ENCODE measurements at regions not wholly inside any gene's neighbourhood (a gene's known extent, or its start where the extent isn't known, plus 50 kb on each side); places are given as distances from the start of the nearest gene placed in this dataset.
"Not testable (repeated sequence)": the region's sequence is repeated elsewhere in the genome, so short reads cannot be mapped to it uniquely, and the experiment has no call there.

DNA sequence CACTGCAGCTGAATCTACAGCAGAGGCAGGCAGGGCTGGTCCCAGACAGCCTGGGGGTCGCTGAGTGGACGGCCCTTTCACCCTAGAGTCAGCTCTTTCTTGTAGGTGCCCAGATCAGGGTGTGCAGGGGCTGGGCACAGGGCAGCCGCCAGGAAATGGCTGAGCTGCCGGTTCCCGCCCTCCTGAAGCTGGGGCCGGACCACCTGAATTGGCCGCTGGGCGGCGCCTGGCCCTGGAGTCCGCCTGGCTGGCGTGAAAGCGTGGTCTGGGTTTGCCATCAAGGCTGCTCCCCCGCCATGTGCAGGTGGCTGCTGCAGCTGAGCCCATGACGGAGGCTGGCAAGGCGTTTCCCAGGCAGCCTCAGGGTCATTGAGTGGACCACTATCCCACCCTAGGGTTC is 85.7 kb downstream of the POTEM start:
- not testable (repeated sequence) for H3K4me1 Mint-ChIP-seq; DNase-seq; H3K27ac Mint-ChIP-seq; H3K27me3 Mint-ChIP-seq; H3K27me3 ChIP-seq (ENCODE audit: control insufficient read depth, insufficient read depth, low read length); H3K27ac ChIP-seq (ENCODE audit: insufficient read depth, low read length, poor library complexity, severe bottlenecking); H3K4me3 Mint-ChIP-seq; H3K9me3 ChIP-seq (ENCODE audit: control insufficient read depth in 2 of 2, low read length in 2 of 2); H3K4me3 ChIP-seq (ENCODE audit: low read depth, low read length); H3K36me3 Mint-ChIP-seq; ATAC-seq (ENCODE audit: low read depth in 2 of 2); H3K9me3 Mint-ChIP-seq; H3K36me3 ChIP-seq (ENCODE audit: control insufficient read depth, insufficient read depth, low read length); H3K4me1 ChIP-seq (ENCODE audit: control insufficient read depth, insufficient read depth, low read length, poor library complexity, severe bottlenecking)

DNA sequence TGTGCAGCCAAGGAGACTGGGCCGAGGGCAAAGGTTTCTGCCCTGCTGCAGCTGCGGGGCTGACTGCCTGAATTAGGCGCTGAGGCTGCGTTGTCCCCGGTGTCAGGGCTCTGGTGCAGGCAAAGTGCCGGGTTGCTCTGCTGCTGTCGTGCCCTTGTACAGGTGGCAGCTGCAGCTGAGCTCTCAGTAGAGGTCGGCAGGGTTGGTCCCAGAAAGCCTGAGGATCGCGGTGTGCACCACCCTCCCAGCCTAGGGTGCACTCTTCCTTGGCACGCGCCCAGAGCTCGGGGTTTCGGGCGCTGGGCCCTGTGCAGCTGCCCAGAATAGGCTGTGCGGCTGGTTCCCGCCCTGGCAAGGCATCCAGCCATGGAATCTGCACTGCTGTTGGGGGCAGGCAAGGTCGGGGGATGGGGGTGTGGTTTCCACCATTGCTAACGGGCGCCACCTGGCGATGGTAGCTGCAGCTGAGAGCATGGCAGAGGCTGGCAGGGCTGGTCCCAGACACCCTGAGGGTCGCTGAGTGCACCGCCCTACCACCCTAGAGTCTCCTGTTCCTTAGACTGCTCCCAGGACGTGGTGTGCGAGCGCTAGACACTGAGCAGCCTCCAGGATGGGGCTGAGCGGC is 86.3 kb downstream of the POTEM start:
- H3K36me3 Mint-ChIP-seq; H3K27ac ChIP-seq (ENCODE audit: insufficient read depth, low read length, poor library complexity, severe bottlenecking); H3K27me3 ChIP-seq (ENCODE audit: control insufficient read depth, insufficient read depth, low read length); DNase-seq; H3K4me3 Mint-ChIP-seq; H3K27ac Mint-ChIP-seq; H3K4me3 ChIP-seq (ENCODE audit: low read depth, low read length); H3K9me3 ChIP-seq (ENCODE audit: control insufficient read depth in 2 of 2, low read length in 2 of 2); H3K4me1 ChIP-seq (ENCODE audit: control insufficient read depth, insufficient read depth, low read length, poor library complexity, severe bottlenecking); H3K27me3 Mint-ChIP-seq; H3K4me1 Mint-ChIP-seq; H3K36me3 ChIP-seq (ENCODE audit: control insufficient read depth, insufficient read depth, low read length); H3K9me3 Mint-ChIP-seq: not testable (repeated sequence)
- ATAC-seq (ENCODE audit: low read depth in 2 of 2), result peak in 1 of 2 donors; percentile 40

DNA sequence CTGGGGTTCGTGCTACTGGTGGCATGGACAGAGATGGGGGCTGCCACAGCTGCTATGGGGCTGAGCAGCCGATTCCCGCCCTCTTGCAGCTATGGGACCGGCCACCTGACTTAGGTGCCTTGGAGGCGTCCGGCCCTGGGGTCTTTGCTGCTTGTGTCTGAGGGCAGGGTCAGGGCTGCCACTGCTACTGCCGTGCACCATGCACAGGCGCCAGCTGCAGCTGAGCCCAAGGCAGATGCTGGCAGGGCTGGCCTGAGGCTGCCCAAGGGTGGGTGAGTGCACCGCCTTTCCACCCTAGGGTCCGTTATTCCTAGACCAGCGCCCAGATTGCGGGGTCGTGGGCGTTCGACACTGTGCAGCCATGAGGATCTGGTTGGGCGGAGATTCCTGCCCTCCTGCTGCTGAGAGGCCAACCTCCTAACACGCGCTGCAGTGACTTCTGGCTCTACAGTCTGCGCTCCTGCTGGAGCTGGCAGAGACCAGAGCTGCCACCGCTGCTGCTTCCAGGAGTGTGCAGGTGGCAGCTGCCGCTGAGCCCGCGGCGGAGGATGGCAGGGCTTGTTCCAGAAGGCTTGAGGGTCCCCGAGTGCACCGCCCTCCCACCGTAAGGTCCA is 87.0 kb downstream of the POTEM start:
- DNase-seq; ATAC-seq (ENCODE audit: low read depth in 2 of 2); H3K36me3 ChIP-seq (ENCODE audit: control insufficient read depth, insufficient read depth, low read length); H3K4me3 Mint-ChIP-seq; H3K27ac ChIP-seq (ENCODE audit: insufficient read depth, low read length, poor library complexity, severe bottlenecking); H3K27ac Mint-ChIP-seq; H3K27me3 Mint-ChIP-seq; H3K36me3 Mint-ChIP-seq; H3K9me3 ChIP-seq (ENCODE audit: control insufficient read depth in 2 of 2, low read length in 2 of 2); H3K4me3 ChIP-seq (ENCODE audit: low read depth, low read length); H3K27me3 ChIP-seq (ENCODE audit: control insufficient read depth, insufficient read depth, low read length); H3K4me1 Mint-ChIP-seq; H3K4me1 ChIP-seq (ENCODE audit: control insufficient read depth, insufficient read depth, low read length, poor library complexity, severe bottlenecking); H3K9me3 Mint-ChIP-seq: not testable (repeated sequence)

DNA sequence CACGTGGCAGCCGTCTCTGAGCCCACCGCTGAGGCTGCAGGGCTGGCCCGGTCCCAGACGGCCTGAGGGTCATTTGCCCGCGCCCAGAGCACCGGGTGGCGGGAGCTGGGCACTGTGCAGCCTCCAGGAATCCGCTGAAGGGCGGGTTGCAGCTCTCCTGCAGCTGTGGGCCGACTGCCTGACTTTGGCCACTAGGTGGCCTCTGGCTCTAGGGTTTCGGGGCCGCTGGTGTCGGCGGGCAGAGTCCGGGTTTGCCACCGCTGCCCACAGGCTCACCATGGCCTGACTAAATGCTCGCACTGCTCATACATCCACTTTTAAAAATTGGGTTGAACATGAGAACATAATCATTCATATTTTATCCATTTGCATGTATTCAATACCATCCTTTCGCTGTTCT is 87.7 kb downstream of the POTEM start:
- not testable (repeated sequence) for ATAC-seq (ENCODE audit: low read depth in 2 of 2); H3K36me3 ChIP-seq (ENCODE audit: control insufficient read depth, insufficient read depth, low read length); H3K4me1 ChIP-seq (ENCODE audit: control insufficient read depth, insufficient read depth, low read length, poor library complexity, severe bottlenecking); H3K4me3 Mint-ChIP-seq; H3K27ac ChIP-seq (ENCODE audit: insufficient read depth, low read length, poor library complexity, severe bottlenecking); DNase-seq; H3K4me1 Mint-ChIP-seq; H3K27ac Mint-ChIP-seq; H3K9me3 Mint-ChIP-seq; H3K36me3 Mint-ChIP-seq; H3K9me3 ChIP-seq (ENCODE audit: control insufficient read depth in 2 of 2, low read length in 2 of 2); H3K4me3 ChIP-seq (ENCODE audit: low read depth, low read length); H3K27me3 ChIP-seq (ENCODE audit: control insufficient read depth, insufficient read depth, low read length); H3K27me3 Mint-ChIP-seq

DNA sequence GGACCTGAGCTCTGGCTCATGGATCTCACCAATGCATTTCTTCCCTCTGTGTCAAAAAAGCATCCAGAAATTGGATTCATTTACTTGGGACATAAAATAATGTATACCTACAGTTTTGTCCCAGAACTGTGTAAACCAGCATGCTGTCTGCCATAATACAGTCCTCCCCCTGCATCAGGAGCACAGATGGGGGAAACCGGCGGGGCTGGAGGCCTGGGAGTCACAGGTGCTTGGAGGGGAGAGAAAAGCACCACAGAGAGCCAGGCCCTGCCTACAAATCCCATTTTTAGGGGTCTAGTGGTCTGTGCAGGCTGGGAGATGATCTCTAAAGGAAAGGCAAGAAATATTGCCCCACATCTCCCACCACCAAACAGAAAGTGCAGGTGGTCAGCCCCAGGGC is 91.8 kb downstream of the POTEM start:
- not testable (repeated sequence) for H3K4me3 ChIP-seq (ENCODE audit: low read depth, low read length); H3K27me3 Mint-ChIP-seq; H3K27ac ChIP-seq (ENCODE audit: insufficient read depth, low read length, poor library complexity, severe bottlenecking); H3K27ac Mint-ChIP-seq; H3K9me3 Mint-ChIP-seq; H3K4me1 ChIP-seq (ENCODE audit: control insufficient read depth, insufficient read depth, low read length, poor library complexity, severe bottlenecking); H3K27me3 ChIP-seq (ENCODE audit: control insufficient read depth, insufficient read depth, low read length); H3K4me3 Mint-ChIP-seq; ATAC-seq (ENCODE audit: low read depth in 2 of 2); H3K9me3 ChIP-seq (ENCODE audit: control insufficient read depth in 2 of 2, low read length in 2 of 2); DNase-seq; H3K4me1 Mint-ChIP-seq; H3K36me3 Mint-ChIP-seq; H3K36me3 ChIP-seq (ENCODE audit: control insufficient read depth, insufficient read depth, low read length)

DNA sequence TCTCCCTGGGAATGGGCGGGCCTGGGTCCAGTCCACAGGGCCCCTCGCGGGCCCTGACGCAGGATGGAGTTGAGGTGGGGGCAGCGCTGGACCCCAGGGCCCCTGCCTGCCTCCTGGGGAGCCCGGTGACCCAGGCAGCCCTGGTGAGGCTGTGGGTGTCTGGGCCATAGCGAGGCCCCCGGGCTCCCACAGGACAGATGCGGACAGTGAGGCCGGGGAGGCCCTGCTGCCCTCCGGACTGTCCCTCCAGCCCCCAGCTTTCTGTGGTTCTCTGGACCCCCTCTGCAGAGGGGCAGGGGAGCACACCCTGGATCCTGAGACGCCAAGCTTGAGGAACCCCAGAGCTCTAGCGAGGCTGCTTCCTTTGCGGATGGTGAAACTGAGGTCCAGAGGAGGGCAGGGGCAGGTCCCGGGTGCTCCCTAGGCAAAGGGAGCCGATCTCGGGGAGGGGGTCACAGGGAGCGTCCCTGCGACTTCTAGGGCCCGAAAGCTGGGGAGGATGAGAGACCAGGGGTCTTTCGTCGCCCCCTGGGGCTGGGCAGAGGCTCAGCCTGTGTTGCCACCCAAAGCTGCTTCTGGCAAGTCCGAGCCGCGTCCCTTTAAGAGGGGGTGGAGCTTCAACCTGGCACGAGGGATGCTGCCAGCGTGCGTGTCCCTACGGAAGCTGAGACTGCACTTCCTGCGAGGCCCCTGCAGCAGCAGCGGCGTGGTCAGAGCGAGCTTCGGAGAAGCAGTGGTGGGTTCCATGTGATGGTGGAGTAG is 94.6 kb downstream of the POTEM start:
- not testable (repeated sequence) for H3K4me1 Mint-ChIP-seq; H3K4me3 ChIP-seq (ENCODE audit: low read depth, low read length); H3K9me3 ChIP-seq (ENCODE audit: control insufficient read depth in 2 of 2, low read length in 2 of 2); DNase-seq; H3K36me3 Mint-ChIP-seq; H3K9me3 Mint-ChIP-seq; H3K4me1 ChIP-seq (ENCODE audit: control insufficient read depth, insufficient read depth, low read length, poor library complexity, severe bottlenecking); H3K27ac Mint-ChIP-seq; H3K36me3 ChIP-seq (ENCODE audit: control insufficient read depth, insufficient read depth, low read length); H3K27me3 ChIP-seq (ENCODE audit: control insufficient read depth, insufficient read depth, low read length); H3K27ac ChIP-seq (ENCODE audit: insufficient read depth, low read length, poor library complexity, severe bottlenecking); H3K27me3 Mint-ChIP-seq; H3K4me3 Mint-ChIP-seq
- ATAC-seq (ENCODE audit: low read depth in 2 of 2), result peak in 1 of 2 donors; percentile 35

DNA sequence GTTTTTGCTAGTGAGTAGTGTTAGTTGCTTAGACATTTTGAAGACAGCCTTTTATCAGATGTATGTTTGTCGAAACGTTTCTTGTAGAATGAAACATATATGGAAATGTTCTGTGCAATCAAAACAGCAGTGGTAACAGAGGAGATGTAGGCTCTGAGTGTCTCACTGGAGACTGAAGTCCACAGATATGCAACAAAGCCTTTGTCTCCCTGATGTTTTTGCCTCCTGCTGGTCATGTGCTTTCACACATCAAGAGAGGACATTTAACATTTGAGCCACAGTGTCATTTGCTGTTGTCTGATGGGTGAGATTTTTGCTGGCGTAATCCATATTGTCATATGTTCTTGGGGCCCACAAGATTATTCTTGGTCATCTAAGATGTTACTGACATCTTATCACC is 101.7 kb downstream of the POTEM start:
- H3K36me3 Mint-ChIP-seq; ATAC-seq (ENCODE audit: low read depth in 2 of 2); H3K9me3 ChIP-seq (ENCODE audit: control insufficient read depth in 2 of 2, low read length in 2 of 2): not testable (repeated sequence)

DNA sequence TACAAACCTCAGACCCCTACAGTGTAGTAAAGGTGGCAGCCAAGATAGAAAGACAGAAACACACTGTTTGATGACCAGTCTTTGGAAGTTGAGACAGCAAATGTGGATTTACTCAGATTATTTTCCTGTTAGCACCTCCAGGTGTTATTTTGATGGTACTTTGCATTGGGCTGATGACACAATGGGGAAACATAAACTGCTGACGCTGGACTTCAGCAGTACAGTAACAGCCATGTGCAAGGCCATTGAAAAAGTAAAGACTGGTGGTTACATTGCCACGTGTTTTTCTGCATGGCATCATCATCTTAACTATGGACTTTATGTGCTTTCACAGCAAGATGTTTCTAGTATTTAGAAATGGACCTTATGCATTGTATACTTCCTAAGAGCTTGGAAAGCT is 105.3 kb downstream of the POTEM start:
- H3K4me1 ChIP-seq (ENCODE audit: control insufficient read depth, insufficient read depth, low read length, poor library complexity, severe bottlenecking); H3K9me3 ChIP-seq (ENCODE audit: control insufficient read depth in 2 of 2, low read length in 2 of 2); H3K9me3 Mint-ChIP-seq; H3K36me3 Mint-ChIP-seq; H3K27ac Mint-ChIP-seq; DNase-seq; H3K4me3 Mint-ChIP-seq; H3K4me3 ChIP-seq (ENCODE audit: low read depth, low read length); H3K27me3 ChIP-seq (ENCODE audit: control insufficient read depth, insufficient read depth, low read length); H3K36me3 ChIP-seq (ENCODE audit: control insufficient read depth, insufficient read depth, low read length); ATAC-seq (ENCODE audit: low read depth in 2 of 2); H3K27me3 Mint-ChIP-seq; H3K27ac ChIP-seq (ENCODE audit: insufficient read depth, low read length, poor library complexity, severe bottlenecking); H3K4me1 Mint-ChIP-seq: not testable (repeated sequence)

More for the DNA sequence above, 101.7 kb downstream of the POTEM start:
- H3K36me3 ChIP-seq (ENCODE audit: control insufficient read depth, insufficient read depth, low read length); DNase-seq; H3K27me3 ChIP-seq (ENCODE audit: control insufficient read depth, insufficient read depth, low read length); H3K4me1 Mint-ChIP-seq; H3K27me3 Mint-ChIP-seq; H3K27ac ChIP-seq (ENCODE audit: insufficient read depth, low read length, poor library complexity, severe bottlenecking); H3K9me3 Mint-ChIP-seq; H3K4me1 ChIP-seq (ENCODE audit: control insufficient read depth, insufficient read depth, low read length, poor library complexity, severe bottlenecking); H3K4me3 ChIP-seq (ENCODE audit: low read depth, low read length); H3K4me3 Mint-ChIP-seq; H3K27ac Mint-ChIP-seq: not testable (repeated sequence)

Measured in CD4-positive, CD25-positive, alpha-beta regulatory T cell (primary cell).